Mammary epithelial cell (primary cell): ENCODE measurements at regions not wholly inside any gene's neighbourhood (a gene's known extent, or its start where the extent isn't known, plus 50 kb on each side); places are given as distances from the start of the nearest gene placed in this dataset.

Experiments
- CTCF ChIP-seq, 2 donors: IDR thresholded peaks in 1 of 2; conservative IDR thresholded peaks in 1 of 2; 2 replicates each; pipeline ENCODE4 v1.5.1; 2011 to 2012; ENCODE audit warnings: inconsistent platforms in 2 of 2, low read length in 2 of 2, mild to moderate bottlenecking in 2 of 2, control low read depth in 1 of 2, low read depth in 1 of 2; ENCODE audit not compliant: insufficient read depth in 1 of 2; ENCODE audit errors: extremely low read depth in 1 of 2
- EZH2 ChIP-seq: IDR thresholded peaks from 2 replicates; pipeline ENCODE4 v1.6.1; 2012; ENCODE audit warnings: low read length, inconsistent platforms, borderline replicate concordance

GRCh38 chr3:151971814-151972579 is 98.6 kb downstream of the SUCNR1 start:
- TF ChIP-seq CTCF (conservative IDR thresholded peaks at IDR 0.05 in 1 of 2, IDR thresholded peaks at IDR 0.05 in 1 of 2; ENCODE audit: extremely low read depth in 1 of 2, insufficient read depth in 1 of 2, low read depth in 1 of 2, low read length in 2 of 2) = no peak
- no peak for TF ChIP-seq EZH2
